H9 (cell line): ENCODE measurements at regions not wholly inside any gene's neighbourhood (a gene's known extent, or its start where the extent isn't known, plus 50 kb on each side); places are given as distances from the start of the nearest gene placed in this dataset.

Experiments
- DNase-seq: peaks from one replicate; pipeline ENCODE4 v3.0.0-alpha.2; 2017
- H2AFZ ChIP-seq: one replicate; pipeline ENCODE4 v1.6.1; 2013; ENCODE audit warnings: mild to moderate bottlenecking, low read length, control low read depth, moderate library complexity
- H2AK5ac ChIP-seq: 2 replicates; pipeline ENCODE4 v1.6.1; 2013; ENCODE audit warnings: low read length, control low read depth, mixed read lengths; ENCODE audit not compliant: insufficient read length
- H2BK120ac ChIP-seq: one replicate; pipeline ENCODE4 v1.6.1; 2013; ENCODE audit warnings: low read depth, mild to moderate bottlenecking, low read length, control low read depth, inconsistent platforms; ENCODE audit not compliant: poor library complexity, severe bottlenecking
- H2BK12ac ChIP-seq: 2 replicates; pipeline ENCODE4 v1.6.1; 2013; ENCODE audit warnings: low read length, control low read depth, mixed read lengths, low read depth; ENCODE audit not compliant: insufficient read length
- H2BK15ac ChIP-seq: 2 replicates; pipeline ENCODE4 v1.6.1; 2013; ENCODE audit warnings: low read depth, low read length, control low read depth
- H2BK20ac ChIP-seq: one replicate; pipeline ENCODE4 v1.6.1; 2013; ENCODE audit warnings: low read depth, mild to moderate bottlenecking, low read length, control low read depth, inconsistent platforms; ENCODE audit not compliant: poor library complexity, severe bottlenecking
- H2BK5ac ChIP-seq: 2 replicates; pipeline ENCODE4 v1.6.1; 2013; ENCODE audit warnings: low read length, control low read depth, mixed read lengths; ENCODE audit not compliant: insufficient read length
- H3K14ac ChIP-seq: 2 replicates; pipeline ENCODE4 v1.6.1; 2013; ENCODE audit warnings: low read length, control low read depth; ENCODE audit not compliant: insufficient read depth
- H3K18ac ChIP-seq: 2 replicates; pipeline ENCODE4 v1.6.1; 2013; ENCODE audit warnings: low read depth, mild to moderate bottlenecking, mixed read lengths, low read length, control low read depth; ENCODE audit not compliant: insufficient read length
- H3K23ac ChIP-seq: 2 replicates; pipeline ENCODE4 v1.6.1; 2013; ENCODE audit warnings: low read length, control low read depth, mixed read lengths, low read depth; ENCODE audit not compliant: insufficient read length
- H3K23me2 ChIP-seq: 2 replicates; pipeline ENCODE4 v1.6.1; 2013; ENCODE audit warnings: low read depth, mild to moderate bottlenecking, mixed read lengths, low read length, control low read depth; ENCODE audit not compliant: insufficient read length, poor library complexity, severe bottlenecking
- H3K27ac ChIP-seq: 2 replicates; pipeline ENCODE4 v1.5.1; 2013; ENCODE audit warnings: low read length, control low read depth, mixed read lengths, low read depth; ENCODE audit not compliant: insufficient read length
- H3K27me3 ChIP-seq: 2 replicates; pipeline ENCODE4 v1.6.1; 2013; ENCODE audit warnings: low read length, control low read depth, inconsistent platforms; ENCODE audit not compliant: insufficient read depth
- H3K4ac ChIP-seq: 2 replicates; pipeline ENCODE4 v1.6.1; 2013; ENCODE audit warnings: low read depth, mild to moderate bottlenecking, control low read depth, inconsistent platforms, low read length, moderate library complexity
- H3K4me1 ChIP-seq: 2 replicates; pipeline ENCODE4 v1.6.1; 2013; ENCODE audit warnings: low read length, control low read depth, inconsistent platforms; ENCODE audit not compliant: insufficient read depth
- H3K4me2 ChIP-seq: 2 replicates; pipeline ENCODE4 v1.6.1; 2013; ENCODE audit warnings: low read length, control low read depth, mixed read lengths; ENCODE audit not compliant: insufficient read length, insufficient read depth
- H3K56ac ChIP-seq: 2 replicates; pipeline ENCODE4 v1.6.1; 2013; ENCODE audit warnings: low read depth, mild to moderate bottlenecking, mixed read lengths, low read length, control low read depth; ENCODE audit not compliant: insufficient read length
- H3K79me1 ChIP-seq: 2 replicates; pipeline ENCODE4 v1.6.1; 2013; ENCODE audit warnings: low read depth, mild to moderate bottlenecking, moderate library complexity, low read length, control low read depth, inconsistent platforms; ENCODE audit not compliant: insufficient read depth, poor library complexity, severe bottlenecking
- H3K79me2 ChIP-seq: 2 replicates; pipeline ENCODE4 v1.6.1; 2013; ENCODE audit warnings: low read length, control low read depth, inconsistent platforms; ENCODE audit not compliant: insufficient read depth
- H3K9ac ChIP-seq: 2 replicates; pipeline ENCODE4 v1.6.1; 2013; ENCODE audit warnings: low read length, control low read depth, mixed read lengths; ENCODE audit not compliant: insufficient read length; ENCODE audit errors: extremely low read depth
- H3K9me3 ChIP-seq: one replicate; pipeline ENCODE4 v1.6.1; 2013; ENCODE audit warnings: low read depth, low read length, inconsistent platforms; ENCODE audit not compliant: control insufficient read depth
- H3T11ph ChIP-seq: one replicate; pipeline ENCODE4 v1.6.1; 2013; ENCODE audit warnings: mild to moderate bottlenecking, low read length, control low read depth, inconsistent platforms
- H4K20me1 ChIP-seq: one replicate; pipeline ENCODE4 v1.6.1; 2013; ENCODE audit not compliant: control insufficient read depth, insufficient read length, insufficient read depth
- H4K5ac ChIP-seq: 2 replicates; pipeline ENCODE4 v1.6.1; 2013; ENCODE audit warnings: low read depth, mild to moderate bottlenecking, mixed read lengths, low read length, control low read depth; ENCODE audit not compliant: insufficient read length
- H4K8ac ChIP-seq: replicated peaks from 2 replicates; pipeline ENCODE4 v1.6.1; 2013; ENCODE audit warnings: low read length, control low read depth, mixed read lengths, low read depth; ENCODE audit not compliant: insufficient read length
- H4K91ac ChIP-seq: 2 replicates; pipeline ENCODE4 v1.6.1; 2013; ENCODE audit warnings: low read depth, mild to moderate bottlenecking, moderate library complexity, mixed read lengths, low read length, control low read depth; ENCODE audit not compliant: insufficient read length
- H3K27ac Mint-ChIP-seq, 3 experiments: 2 replicates in 2 of 3; 3 replicates in 1 of 3; pipeline ENCODE4 v1.8.0; 2020 to 2021; ENCODE audit warnings: mixed read lengths in 3 of 3, mild to moderate bottlenecking in 1 of 3, moderate library complexity in 1 of 3
- H3K27me3 Mint-ChIP-seq: 2 replicates; pipeline ENCODE4 v1.8.0; 2021; ENCODE audit warnings: low read depth, mild to moderate bottlenecking, moderate library complexity, mixed read lengths
- H3K36me3 Mint-ChIP-seq, 3 experiments: 2 replicates in 2 of 3; 3 replicates in 1 of 3; pipeline ENCODE4 v1.8.0; 2020 to 2021; ENCODE audit warnings: low read depth in 3 of 3, mixed read lengths in 3 of 3; ENCODE audit not compliant: insufficient read depth in 1 of 3
- H3K4me1 Mint-ChIP-seq, 2 experiments: 2 replicates each; pipeline ENCODE4 v1.8.0; 2020; ENCODE audit warnings: mixed read lengths in 2 of 2
- H3K4me3 Mint-ChIP-seq, 2 experiments: 2 replicates in 1 of 2; 3 replicates in 1 of 2; pipeline ENCODE4 v1.8.0; 2020 to 2021; ENCODE audit warnings: mild to moderate bottlenecking in 2 of 2, mixed read lengths in 2 of 2, moderate library complexity in 1 of 2
- H3K9me3 Mint-ChIP-seq, 2 experiments: 2 replicates in 1 of 2; 3 replicates in 1 of 2; pipeline ENCODE4 v1.8.0; 2020; ENCODE audit warnings: mild to moderate bottlenecking in 2 of 2, mixed read lengths in 2 of 2, moderate library complexity in 1 of 2
- WGBS: extraction: QIAGEN DNeasy Blood & Tissue Kit; methylation state at CpG from one replicate; pipeline ENCODE4 v1.1.7; 2013; ENCODE audit warnings: missing lambda C conversion rate, low lambda C conversion rate, mixed read lengths; ENCODE audit not compliant: insufficient read length; ENCODE audit errors: extremely low coverage; 5-methylcytosine and 5-hydroxymethylcytosine counted together
- TF ChIP-seq, protein P1 (sequence below): fragments of 200-600 bp; sonication (generic); conservative IDR thresholded peaks from 3 replicates; pipeline ENCODE4 v1.8.0; 2021; ENCODE audit warnings: antibody characterized with exemption, mild to moderate bottlenecking

DNA sequence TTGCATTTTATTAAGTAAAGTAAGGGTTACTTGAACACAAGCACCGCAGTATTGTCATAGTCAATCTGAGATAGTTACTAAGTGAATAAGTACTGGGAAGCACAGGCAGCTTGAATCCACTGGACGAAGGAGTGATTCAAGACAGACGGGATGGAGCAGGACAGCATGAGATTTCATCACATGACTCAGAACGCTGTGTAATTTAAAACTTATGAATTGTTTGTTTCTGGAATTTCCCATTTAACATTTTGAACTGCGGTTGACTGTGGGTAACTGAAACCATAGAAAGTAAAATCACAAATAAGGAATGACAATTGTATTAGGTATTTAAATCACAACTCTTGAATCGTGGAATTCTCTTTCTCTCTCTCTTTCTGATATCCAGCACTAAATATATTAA is 1630.4 kb upstream of the SEL1L start:
- Histone ChIP-seq H3K23me2 (no peaks in the 10 kb centered on the region), H3K9ac (no peak overlapping the region), H2BK120ac (no peak overlapping the region), H3K18ac (no peak overlapping the region), H4K20me1 (no peaks in the 10 kb centered on the region), H4K91ac (no peak overlapping the region), H2BK15ac (no peak overlapping the region), H3K27ac (no peak overlapping the region), H3K9me3 (no peaks in the 10 kb centered on the region), H3K56ac (no peak overlapping the region), H2BK12ac (no peak overlapping the region), H3K14ac (no peak overlapping the region), H4K8ac (no peak overlapping the region), H3K79me1 (no peaks in the 10 kb centered on the region), H3K4me1 (no peaks in the 10 kb centered on the region), H2AFZ (no peak overlapping the region), H3T11ph (no peak overlapping the region), H2BK20ac (no peak overlapping the region), H3K79me2 (no peaks in the 10 kb centered on the region), H2AK5ac (no peak overlapping the region), H3K27me3 (no peaks in the 10 kb centered on the region), H3K4ac (no peak overlapping the region), H2BK5ac (no peak overlapping the region), H3K23ac (no peak overlapping the region), H3K4me2 (no peak overlapping the region), H4K5ac (no peak overlapping the region)
- H3K36me3 Mint-ChIP-seq = no peaks in the 10 kb centered on the region
- no peaks in the 10 kb centered on the region for H3K9me3 Mint-ChIP-seq
- no peak for DNase-seq
- no CpG with 5 or more reads among the region's 6 CpGs for WGBS
- TF ChIP-seq, protein P1, sequence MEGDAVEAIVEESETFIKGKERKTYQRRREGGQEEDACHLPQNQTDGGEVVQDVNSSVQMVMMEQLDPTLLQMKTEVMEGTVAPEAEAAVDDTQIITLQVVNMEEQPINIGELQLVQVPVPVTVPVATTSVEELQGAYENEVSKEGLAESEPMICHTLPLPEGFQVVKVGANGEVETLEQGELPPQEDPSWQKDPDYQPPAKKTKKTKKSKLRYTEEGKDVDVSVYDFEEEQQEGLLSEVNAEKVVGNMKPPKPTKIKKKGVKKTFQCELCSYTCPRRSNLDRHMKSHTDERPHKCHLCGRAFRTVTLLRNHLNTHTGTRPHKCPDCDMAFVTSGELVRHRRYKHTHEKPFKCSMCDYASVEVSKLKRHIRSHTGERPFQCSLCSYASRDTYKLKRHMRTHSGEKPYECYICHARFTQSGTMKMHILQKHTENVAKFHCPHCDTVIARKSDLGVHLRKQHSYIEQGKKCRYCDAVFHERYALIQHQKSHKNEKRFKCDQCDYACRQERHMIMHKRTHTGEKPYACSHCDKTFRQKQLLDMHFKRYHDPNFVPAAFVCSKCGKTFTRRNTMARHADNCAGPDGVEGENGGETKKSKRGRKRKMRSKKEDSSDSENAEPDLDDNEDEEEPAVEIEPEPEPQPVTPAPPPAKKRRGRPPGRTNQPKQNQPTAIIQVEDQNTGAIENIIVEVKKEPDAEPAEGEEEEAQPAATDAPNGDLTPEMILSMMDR = no peak
- H3K4me3 Mint-ChIP-seq = no peak overlapping the region
- peaks cover 1 to 14% of the 10 kb centered on the region in 2 experiments; a peak in 3 of 4 replicates for H3K4me1 Mint-ChIP-seq
- no peak overlapping the region for H3K27ac Mint-ChIP-seq
- no peaks in the 10 kb centered on the region; the same call in 1 of the 2 replicates for H3K27me3 Mint-ChIP-seq
